ENCODE measurements at regions not wholly inside any gene's neighbourhood (a gene's known extent, or its start where the extent isn't known, plus 50 kb on each side); places are given as distances from the start of the nearest gene placed in this dataset.

DNA sequence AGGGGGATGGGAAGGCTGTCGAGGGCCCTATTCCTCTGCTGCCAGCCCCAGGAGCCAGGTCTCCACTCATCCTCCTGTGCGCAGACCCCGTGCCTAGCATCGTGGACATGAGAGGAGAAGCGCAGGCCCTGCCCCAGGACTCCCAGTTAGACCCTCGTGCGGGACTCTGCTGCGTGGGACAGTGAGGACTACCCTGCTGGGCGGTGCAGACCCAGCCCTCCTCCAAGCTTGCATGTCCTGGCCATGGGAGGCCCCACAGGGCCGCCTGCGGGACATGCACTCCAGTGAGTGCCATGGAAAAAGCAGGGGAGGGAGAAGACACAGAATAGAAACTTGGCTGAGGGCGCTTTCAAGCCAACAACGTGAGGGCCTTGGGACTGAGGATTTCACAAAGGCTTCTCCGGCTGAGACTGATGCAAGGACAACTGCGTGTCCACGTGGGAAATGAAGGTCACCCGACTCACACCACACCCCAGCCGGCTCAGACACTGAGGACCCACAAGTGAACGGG is 62.6 kb upstream of the IQSEC1 start:
- no peak for DNase-seq (ENCODE audit: low spot score)

- no peak for DNase-seq (ENCODE audit: low spot score)
Measured at GRCh38 chr3:13135251-13135810, 62.1 kb upstream of the IQSEC1 start.

DNA sequence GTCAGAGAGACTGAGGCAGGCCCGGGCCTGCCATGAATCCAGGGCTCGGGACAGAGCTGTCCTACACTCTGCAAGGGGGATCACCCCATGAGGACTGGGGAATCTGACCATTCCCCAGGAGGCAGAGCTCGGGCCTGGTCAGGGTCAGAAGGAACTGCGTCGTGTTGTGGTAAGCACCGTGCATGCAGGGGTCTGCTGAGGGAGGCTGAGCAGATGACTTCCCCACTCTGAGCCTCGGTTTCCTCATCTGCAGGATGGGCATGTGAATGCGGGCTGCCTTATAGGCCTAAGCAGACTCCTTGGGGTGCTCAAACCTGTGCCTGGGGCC is 61.6 kb upstream of the IQSEC1 start:
- DNase-seq (ENCODE audit: low spot score) = no peak

GRCh38 chr3:13134166-13134878 is 61.1 kb upstream of the IQSEC1 start:
- no peak for DNase-seq (ENCODE audit: low spot score)

- no peak for DNase-seq (ENCODE audit: low spot score)
Measured at GRCh38 chr3:13133471-13133981, 60.3 kb upstream of the IQSEC1 start.

DNA sequence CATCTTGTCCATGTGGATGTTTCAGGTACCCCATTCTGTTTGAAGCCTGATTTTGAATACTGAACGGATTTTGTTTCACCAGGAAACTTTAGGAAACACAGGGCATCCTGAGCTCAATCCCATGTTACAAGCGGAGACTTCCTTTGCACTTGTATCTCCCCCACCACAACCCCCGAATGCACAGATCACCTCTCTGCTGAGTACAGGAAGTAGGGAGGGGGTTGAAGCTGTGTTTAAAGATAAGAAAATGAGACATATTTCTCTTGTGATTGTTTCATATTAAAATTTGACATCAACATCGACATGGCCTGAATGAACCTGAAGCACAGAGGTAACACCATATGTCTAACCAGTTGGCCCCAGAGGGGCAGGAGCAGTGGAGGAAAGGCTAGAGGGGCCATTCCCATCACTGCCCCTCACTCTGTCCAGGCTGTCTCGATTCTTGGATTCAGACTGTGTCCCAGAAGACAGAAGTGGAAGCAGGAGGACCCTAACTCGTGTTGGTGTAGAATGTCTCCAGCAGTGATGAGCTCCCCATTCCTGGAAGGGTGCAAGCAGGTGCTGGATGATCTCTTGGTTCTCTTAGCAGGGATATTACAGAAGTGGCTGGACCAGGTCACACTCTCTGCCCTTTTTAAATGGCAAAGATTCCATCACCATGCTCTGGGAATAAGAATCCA is 59.6 kb upstream of the IQSEC1 start:
- DNase-seq (ENCODE audit: low spot score) = no peak

GRCh38 chr3:13132281-13132680 is 59.1 kb upstream of the IQSEC1 start:
- DNase-seq (ENCODE audit: low spot score) = no peak

DNA sequence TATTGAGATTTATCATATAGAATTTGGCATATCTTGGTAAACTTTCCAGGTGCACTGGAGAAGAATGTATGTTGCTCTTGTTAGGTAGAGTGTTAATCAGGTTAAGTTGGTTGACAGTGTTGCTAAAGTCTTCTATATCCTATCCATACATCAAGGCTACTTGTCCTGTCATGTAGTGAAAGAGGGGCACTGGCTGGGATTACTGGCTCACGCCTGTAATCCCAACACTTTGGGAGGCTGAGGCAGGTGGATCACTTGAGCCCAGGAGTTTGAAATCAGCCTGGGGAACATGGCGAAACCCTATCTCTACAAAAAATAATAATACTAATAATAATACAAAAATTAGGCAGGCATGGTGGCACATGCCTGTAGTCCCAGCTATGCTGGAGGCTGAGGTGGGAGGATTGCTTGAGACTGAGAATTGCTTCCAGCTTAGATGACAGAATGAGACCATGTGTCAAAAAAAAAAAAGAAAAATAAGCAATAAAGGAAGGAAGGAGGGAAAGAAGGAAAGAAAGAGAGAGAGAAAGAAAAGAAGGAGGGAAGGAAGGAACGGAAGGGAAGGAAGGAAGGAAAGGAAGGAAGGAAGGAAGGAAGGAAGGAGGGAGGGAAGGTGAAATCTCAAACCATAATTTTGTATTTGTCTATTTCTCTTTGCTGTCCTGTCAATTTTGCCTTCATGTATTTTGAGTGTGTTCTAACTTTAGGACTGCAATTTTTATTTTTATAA is 57.4 kb upstream of the IQSEC1 start:
- no peak for DNase-seq (ENCODE audit: low spot score)

DNA sequence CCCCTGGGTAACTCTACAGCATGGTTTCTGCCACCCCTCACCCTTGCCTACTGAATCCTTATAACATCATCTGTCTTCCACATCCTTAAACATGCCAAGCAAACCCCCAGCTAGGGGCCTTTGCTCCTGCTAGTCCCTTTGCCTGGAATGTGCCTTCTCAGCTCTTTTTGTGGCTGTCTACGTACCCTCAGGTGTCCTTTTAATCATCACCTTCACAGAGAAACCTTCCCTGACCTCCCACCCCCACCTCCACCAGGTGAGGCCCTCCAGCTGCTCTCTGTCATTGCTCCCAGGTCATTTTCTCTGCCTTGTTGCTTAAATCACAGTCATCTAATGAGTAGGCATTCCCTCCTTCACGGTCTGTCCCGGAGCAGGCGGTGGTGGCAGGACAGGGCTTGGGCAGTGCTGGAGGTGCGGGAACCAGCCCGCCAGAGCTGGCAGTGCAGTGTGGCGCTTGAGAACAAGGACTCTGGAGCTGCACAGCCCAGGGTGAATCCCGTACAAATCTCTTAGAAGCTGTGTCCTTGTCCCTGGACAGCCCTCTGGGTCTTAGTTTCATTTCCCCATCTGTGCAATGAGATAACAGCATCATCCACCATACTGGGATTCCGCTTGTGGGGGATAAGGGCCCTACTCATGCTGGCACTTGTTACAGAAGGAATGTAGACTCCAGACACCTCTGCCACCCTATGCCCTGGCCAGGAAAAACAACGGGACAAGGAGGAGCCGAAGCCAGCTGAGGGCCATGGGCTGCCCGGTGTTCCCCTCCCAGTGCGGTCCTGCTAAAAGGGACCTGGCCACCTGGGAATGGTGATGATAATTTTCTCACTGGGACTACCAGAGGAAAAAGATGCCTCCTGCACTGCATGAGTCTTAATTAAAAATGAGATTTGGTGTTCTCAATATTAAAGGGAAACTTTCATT is 52.1 kb upstream of the IQSEC1 start:
- DNase-seq (ENCODE audit: low spot score) = no peak

DNA sequence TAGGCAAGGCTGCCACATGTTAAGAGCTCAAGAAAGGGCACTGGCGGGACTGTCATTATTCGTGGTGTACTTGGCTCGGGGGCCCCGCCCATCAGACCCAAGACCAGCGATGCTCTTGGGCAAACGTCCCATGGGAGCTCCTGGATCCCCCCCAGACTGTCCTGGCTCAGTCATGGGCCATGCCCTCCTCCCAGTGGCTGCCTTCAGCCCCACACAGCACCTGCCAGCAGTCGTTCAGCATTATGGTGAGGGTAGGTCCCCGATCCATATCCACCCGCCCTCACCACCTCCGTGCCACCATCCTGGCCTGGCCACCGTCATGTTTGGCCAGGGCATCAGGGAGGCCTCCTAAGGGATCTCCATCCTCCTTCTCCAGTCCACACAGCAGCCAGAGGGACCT is 51.4 kb upstream of the IQSEC1 start:
- no peak for DNase-seq (ENCODE audit: low spot score)

- no peak for DNase-seq (ENCODE audit: low spot score)
Measured at GRCh38 chr3:13123765-13124164, 50.5 kb upstream of the IQSEC1 start.

DNA sequence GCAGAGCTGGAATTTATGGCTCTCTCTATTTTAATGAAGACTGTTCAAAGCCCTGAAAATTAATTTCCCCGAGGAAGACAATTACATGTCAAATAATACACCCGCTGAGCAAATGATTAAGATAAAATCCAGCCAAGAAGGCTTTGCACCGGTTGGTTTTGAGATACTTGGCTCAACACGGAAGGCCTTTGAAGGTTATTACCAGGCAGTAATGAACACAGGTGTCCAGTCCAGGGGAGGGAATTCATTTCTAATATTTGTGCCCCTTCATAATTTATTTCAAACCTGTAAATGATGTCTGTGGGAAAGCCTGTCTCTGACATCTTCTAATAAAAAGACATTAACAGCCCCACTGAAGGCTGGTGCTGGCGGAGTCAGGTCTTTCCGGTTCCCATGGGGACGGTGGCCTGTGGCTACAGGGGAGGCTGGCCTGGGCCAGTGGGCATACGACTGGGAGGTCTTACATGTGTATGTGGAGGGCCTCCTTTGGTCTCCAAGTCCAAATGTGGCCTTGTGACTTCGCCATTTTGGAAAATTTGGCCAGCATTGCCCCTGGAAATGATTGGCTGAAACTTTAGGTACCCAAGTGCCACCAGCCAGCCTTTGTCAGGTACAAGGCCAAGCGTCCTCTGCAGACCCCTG is 49.9 kb upstream of the IQSEC1 start:
- no peak for DNase-seq (ENCODE audit: low spot score)
